GM12878 (cell line): ENCODE measurements at regions not wholly inside any gene's neighbourhood (a gene's known extent, or its start where the extent isn't known, plus 50 kb on each side); places are given as distances from the start of the nearest gene placed in this dataset.

Experiments used
- ATAC-seq: fragments of 200-7000 bp; cut with Tn5 transposase; 3 replicates; pipeline ENCODE4 v1.9.1; 2020; ENCODE audit warnings: mild to moderate bottlenecking, moderate library complexity
- BruUV-seq: library from RNA; stranded (reverse); fragments of 400-500 nt; replicated peaks from 2 replicates; lab custom pipeline; 2021; lab: Mats Ljungman, UMichigan
- CTCF ChIA-PET: fragments of 300-600 bp; sonication (Branson Sonifier 250); formaldehyde crosslinking; extraction: SDS; loops from one replicate; lab custom pipeline; 2021; ENCODE audit warnings: inconsistent platforms; lab: Yijun Ruan, JAX
- POLR2A ChIA-PET: fragments of 350-600 bp; formaldehyde crosslinking; extraction: SDS; loops from one replicate; lab custom pipeline; 2021; ENCODE audit warnings: inconsistent platforms; lab: Charles Lee
- RAD21 ChIA-PET: fragments of 300-600 bp; sonication (Branson Sonifier 250); formaldehyde crosslinking; loops from one replicate; lab custom pipeline; 2023; ENCODE audit warnings: antibody characterized with exemption; ENCODE audit not compliant: unreplicated experiment; lab: Charles Lee
- SMC1A ChIA-PET: fragments of 300-600 bp; sonication (Branson Sonifier 250); formaldehyde crosslinking; loops from one replicate; lab custom pipeline; 2023; ENCODE audit not compliant: unreplicated experiment, uncharacterized antibody; lab: Charles Lee
- DNase-seq: peaks from one replicate; pipeline ENCODE4 v3.0.0-alpha.2; 2011; ENCODE audit warnings: low read depth, low spot score
- FAIRE-seq: peaks from 3 replicates; lab custom pipeline; 2011; peaks lifted over from hg19 to GRCh38; lab: Jason Lieb, UNC
- H2AFZ ChIP-seq: 2 replicates; pipeline ENCODE4 v1.6.0; 2011; ENCODE audit warnings: low read depth, low read length, control low read depth; ENCODE audit not compliant: control insufficient read depth
- H3K27ac ChIP-seq: 2 replicates; pipeline ENCODE4 v1.5.1; 2011; ENCODE audit warnings: control low read depth; ENCODE audit not compliant: control insufficient read depth, insufficient read depth
- H3K27me3 ChIP-seq, 2 experiments: replicated peaks in 1 of 2; 2 replicates each; pipeline versions ENCODE4 v1.6.0 to v1.6.1; 2011; ENCODE audit warnings: low read length in 1 of 2; ENCODE audit not compliant: control insufficient read depth in 2 of 2, insufficient read depth in 2 of 2
- H3K36me3 ChIP-seq, 2 experiments: 2 replicates each; pipeline ENCODE4 v1.5.1; 2011; ENCODE audit warnings: low read length in 1 of 2; ENCODE audit not compliant: control insufficient read depth in 2 of 2, insufficient read depth in 2 of 2
- H3K4me1 ChIP-seq: 2 replicates; pipeline ENCODE4 v1.6.1; 2011; ENCODE audit warnings: mild to moderate bottlenecking, low read length, moderate library complexity, mixed read lengths; ENCODE audit not compliant: control insufficient read depth, insufficient read depth
- H3K4me2 ChIP-seq: 2 replicates; pipeline ENCODE4 v1.6.0; 2011; ENCODE audit warnings: control low read depth; ENCODE audit not compliant: control insufficient read depth, insufficient read depth
- H3K4me3 ChIP-seq: fragments of 200-600 bp; sonication (generic); 2 replicates; pipeline ENCODE4 v1.5.1; 2016
- H3K79me2 ChIP-seq: 2 replicates; pipeline ENCODE4 v1.6.0; 2011; ENCODE audit warnings: low read length; ENCODE audit not compliant: control insufficient read depth, insufficient read depth
- H3K9ac ChIP-seq: 2 replicates; pipeline ENCODE4 v1.8.0; 2011; ENCODE audit warnings: low read length, control low read depth, mixed read lengths; ENCODE audit not compliant: control insufficient read depth, insufficient read depth
- H3K9me3 ChIP-seq: replicated peaks from 3 replicates; pipeline ENCODE4 v1.5.1; 2011; ENCODE audit warnings: mild to moderate bottlenecking, low read length; ENCODE audit not compliant: control insufficient read depth, insufficient read depth
- H4K20me1 ChIP-seq: 2 replicates; pipeline ENCODE4 v1.6.0; 2011; ENCODE audit not compliant: control insufficient read depth, insufficient read depth
- EED ChIP-seq: sonication (generic); IDR thresholded peaks from 2 replicates; pipeline ENCODE4 v1.6.1; 2016; ENCODE audit warnings: antibody characterized with exemption, low read depth
- EGR1 ChIP-seq, 2 experiments: IDR thresholded peaks; 1 replicate in 1 of 2; 2 replicates in 1 of 2; pipeline ENCODE4 v1.6.1; 2011 to 2012; ENCODE audit warnings: low read depth in 2 of 2, low read length in 2 of 2, borderline replicate concordance in 1 of 2, mild to moderate bottlenecking in 1 of 2, moderate library complexity in 1 of 2
- PAX8 ChIP-seq: fragments of 450-650 bp; IDR thresholded peaks from 2 replicates; pipeline ENCODE4 v1.6.1; 2017; ENCODE audit warnings: mild to moderate bottlenecking, moderate library complexity
- PRDM15 ChIP-seq: fragments of 450-650 bp; formaldehyde crosslinking; IDR thresholded peaks from 2 replicates; pipeline ENCODE4 v1.4.0; 2020; ENCODE audit warnings: mild to moderate bottlenecking, moderate library complexity
- RB1 ChIP-seq: fragments of 450-650 bp; formaldehyde crosslinking; IDR thresholded peaks from 2 replicates; pipeline ENCODE4 v1.6.1; 2017; ENCODE audit warnings: mild to moderate bottlenecking, borderline replicate concordance
- RUNX3 ChIP-seq: IDR thresholded peaks from 2 replicates; pipeline ENCODE4 v1.6.1; 2012; ENCODE audit warnings: low read length, inconsistent platforms
- SKIL ChIP-seq: fragments of 450-650 bp; IDR thresholded peaks from 2 replicates; pipeline ENCODE4 v1.6.1; 2017; ENCODE audit warnings: mild to moderate bottlenecking, low read depth, inconsistent platforms; ENCODE audit not compliant: poor library complexity, severe bottlenecking
- SRF ChIP-seq, 2 experiments: IDR thresholded peaks; 2 replicates each; pipeline ENCODE4 v1.6.1; 2011; ENCODE audit warnings: low read depth in 2 of 2, low read length in 2 of 2, mild to moderate bottlenecking in 1 of 2, moderate library complexity in 1 of 2
- WGBS: methylation state at CpG from one replicate; pipeline ENCODE4 v1.1.6; 2016; ENCODE audit warnings: low lambda C conversion rate; ENCODE audit not compliant: insufficient replicate concordance, insufficient coverage; ENCODE audit errors: missing lambda C conversion rate; 5-methylcytosine and 5-hydroxymethylcytosine counted together
- in situ Hi-C: fragments of 300-500 bp; cut with MboI; formaldehyde crosslinking; loops from 9 replicates; pipeline ENCODE4 v1.14.3; 2018; ENCODE audit warnings: mixed read lengths
- intact Hi-C: fragments of 100-400 bp; cut with micrococcal nuclease; formaldehyde crosslinking; loops from one replicate; pipeline ENCODE4 v1.14.2; 2022; ENCODE audit not compliant: unreplicated experiment
- TF ChIP-seq, protein P1 (sequence below): IDR thresholded peaks from 2 replicates; pipeline ENCODE4 v1.6.1; 2012; ENCODE audit warnings: low read depth, low read length, improper control_type of control experiment
- TF ChIP-seq, protein P2 (sequence below): fragments of 450-650 bp; IDR thresholded peaks from 2 replicates; pipeline ENCODE4 v1.6.1; 2018; ENCODE audit warnings: borderline replicate concordance, mild to moderate bottlenecking; ENCODE audit not compliant: partially characterized antibody
- TF ChIP-seq, protein P3 (sequence below): fragments of 450-650 bp; IDR thresholded peaks from 2 replicates; pipeline ENCODE4 v1.6.1; 2018; ENCODE audit warnings: mild to moderate bottlenecking, low read depth, moderate library complexity; ENCODE audit not compliant: partially characterized antibody

DNA sequence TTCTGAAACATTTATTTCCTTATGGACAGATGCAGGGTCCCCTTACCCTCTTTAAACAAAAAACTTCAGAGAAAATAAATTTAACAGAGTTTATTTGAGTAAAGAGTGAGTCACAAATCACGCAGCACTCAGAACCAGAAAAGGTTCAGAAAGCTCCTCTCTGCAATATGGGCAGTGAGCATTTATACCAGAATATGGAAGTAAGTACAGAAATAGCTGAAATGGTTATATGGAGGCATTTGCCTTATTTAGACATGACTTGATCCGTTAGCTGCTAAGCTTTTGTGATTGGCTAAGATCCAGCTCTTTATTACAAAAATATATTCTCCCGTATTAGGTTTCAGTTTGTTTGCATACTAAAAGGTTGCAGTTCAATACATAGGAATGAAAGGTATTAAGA is 1554.1 kb downstream of the EFNA5 start:
- Histone ChIP-seq H3K79me2 (no peaks in the 10 kb centered on the region), H2AFZ (no peak overlapping the region), H4K20me1 (no peaks in the 10 kb centered on the region), H3K36me3 (no peaks in the 10 kb centered on the region), H3K4me3 (no peak overlapping the region), H3K27ac (no peak overlapping the region), H3K9me3 (no peaks in the 10 kb centered on the region), H3K9ac (no peak overlapping the region), H3K4me1 (no peaks in the 10 kb centered on the region), H3K4me2 (no peak overlapping the region), H3K27me3 (no peaks in the 10 kb centered on the region)
- ChIA-PET POLR2A (no interaction called here), RAD21 (no interaction called here), SMC1A (interaction anchor here (1.4 kb wide), 1 partner anchor 11 kb away, joined by 3 read pairs; no protein-coding TSS in a partner anchor), CTCF (interaction anchor here (0.6 to 1.4 kb wide), 2 partner anchors 9 to 15 kb away, joined by 3 read pairs; no protein-coding TSS in a partner anchor)
- 42% methylated on average over 3 of the region's 3 CpGs for WGBS
- no peak for TF ChIP-seq RB1
- TF ChIP-seq, protein P1, sequence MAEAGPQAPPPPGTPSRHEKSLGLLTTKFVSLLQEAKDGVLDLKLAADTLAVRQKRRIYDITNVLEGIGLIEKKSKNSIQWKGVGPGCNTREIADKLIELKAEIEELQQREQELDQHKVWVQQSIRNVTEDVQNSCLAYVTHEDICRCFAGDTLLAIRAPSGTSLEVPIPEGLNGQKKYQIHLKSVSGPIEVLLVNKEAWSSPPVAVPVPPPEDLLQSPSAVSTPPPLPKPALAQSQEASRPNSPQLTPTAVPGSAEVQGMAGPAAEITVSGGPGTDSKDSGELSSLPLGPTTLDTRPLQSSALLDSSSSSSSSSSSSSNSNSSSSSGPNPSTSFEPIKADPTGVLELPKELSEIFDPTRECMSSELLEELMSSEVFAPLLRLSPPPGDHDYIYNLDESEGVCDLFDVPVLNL, result no peak
- TF ChIP-seq, protein P2, sequence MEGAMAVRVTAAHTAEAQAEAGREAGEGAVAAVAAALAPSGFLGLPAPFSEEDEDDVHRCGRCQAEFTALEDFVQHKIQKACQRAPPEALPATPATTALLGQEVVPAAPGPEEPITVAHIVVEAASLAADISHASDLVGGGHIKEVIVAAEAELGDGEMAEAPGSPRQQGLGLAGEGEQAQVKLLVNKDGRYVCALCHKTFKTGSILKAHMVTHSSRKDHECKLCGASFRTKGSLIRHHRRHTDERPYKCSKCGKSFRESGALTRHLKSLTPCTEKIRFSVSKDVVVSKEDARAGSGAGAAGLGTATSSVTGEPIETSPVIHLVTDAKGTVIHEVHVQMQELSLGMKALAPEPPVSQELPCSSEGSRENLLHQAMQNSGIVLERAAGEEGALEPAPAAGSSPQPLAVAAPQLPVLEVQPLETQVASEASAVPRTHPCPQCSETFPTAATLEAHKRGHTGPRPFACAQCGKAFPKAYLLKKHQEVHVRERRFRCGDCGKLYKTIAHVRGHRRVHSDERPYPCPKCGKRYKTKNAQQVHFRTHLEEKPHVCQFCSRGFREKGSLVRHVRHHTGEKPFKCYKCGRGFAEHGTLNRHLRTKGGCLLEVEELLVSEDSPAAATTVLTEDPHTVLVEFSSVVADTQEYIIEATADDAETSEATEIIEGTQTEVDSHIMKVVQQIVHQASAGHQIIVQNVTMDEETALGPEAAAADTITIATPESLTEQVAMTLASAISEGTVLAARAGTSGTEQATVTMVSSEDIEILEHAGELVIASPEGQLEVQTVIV, result no peak
- no peak for TF ChIP-seq EGR1 (IDR thresholded peaks at IDR 0.05; ENCODE audit: borderline replicate concordance in 1 of 2, low read depth in 2 of 2, low read length in 2 of 2)
- TF ChIP-seq PAX8, result no peak
- TF ChIP-seq EED, result no peak
- no peak for TF ChIP-seq PRDM15 (CRISPR knock-in tag)
- no peak for TF ChIP-seq SRF (IDR thresholded peaks at IDR 0.05; ENCODE audit: low read depth in 2 of 2, low read length in 2 of 2)
- no peak for TF ChIP-seq SKIL
- TF ChIP-seq RUNX3, result no peak
- TF ChIP-seq, protein P3, sequence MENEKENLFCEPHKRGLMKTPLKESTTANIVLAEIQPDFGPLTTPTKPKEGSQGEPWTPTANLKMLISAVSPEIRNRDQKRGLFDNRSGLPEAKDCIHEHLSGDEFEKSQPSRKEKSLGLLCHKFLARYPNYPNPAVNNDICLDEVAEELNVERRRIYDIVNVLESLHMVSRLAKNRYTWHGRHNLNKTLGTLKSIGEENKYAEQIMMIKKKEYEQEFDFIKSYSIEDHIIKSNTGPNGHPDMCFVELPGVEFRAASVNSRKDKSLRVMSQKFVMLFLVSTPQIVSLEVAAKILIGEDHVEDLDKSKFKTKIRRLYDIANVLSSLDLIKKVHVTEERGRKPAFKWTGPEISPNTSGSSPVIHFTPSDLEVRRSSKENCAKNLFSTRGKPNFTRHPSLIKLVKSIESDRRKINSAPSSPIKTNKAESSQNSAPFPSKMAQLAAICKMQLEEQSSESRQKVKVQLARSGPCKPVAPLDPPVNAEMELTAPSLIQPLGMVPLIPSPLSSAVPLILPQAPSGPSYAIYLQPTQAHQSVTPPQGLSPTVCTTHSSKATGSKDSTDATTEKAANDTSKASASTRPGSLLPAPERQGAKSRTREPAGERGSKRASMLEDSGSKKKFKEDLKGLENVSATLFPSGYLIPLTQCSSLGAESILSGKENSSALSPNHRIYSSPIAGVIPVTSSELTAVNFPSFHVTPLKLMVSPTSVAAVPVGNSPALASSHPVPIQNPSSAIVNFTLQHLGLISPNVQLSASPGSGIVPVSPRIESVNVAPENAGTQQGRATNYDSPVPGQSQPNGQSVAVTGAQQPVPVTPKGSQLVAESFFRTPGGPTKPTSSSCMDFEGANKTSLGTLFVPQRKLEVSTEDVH, result no peak
- FAIRE-seq (no peak), DNase-seq (no peak), ATAC-seq (no peak)
- intact Hi-C loops (loop anchor here (5.0 kb wide), 1 partner anchor 751 kb away; no protein-coding TSS in a partner anchor), in situ Hi-C loops (no loop called here)
- no TSS peak for BruUV-seq
